Caco-2 (cell line): ENCODE measurements at regions not wholly inside any gene's neighbourhood (a gene's known extent, or its start where the extent isn't known, plus 50 kb on each side); places are given as distances from the start of the nearest gene placed in this dataset.
"Not testable (repeated sequence)": the region's sequence is repeated elsewhere in the genome, so short reads cannot be mapped to it uniquely, and the experiment has no call there.

Experiments
- BruUV-seq: library from RNA; stranded (reverse); fragments of 400-500 nt; replicated peaks from 2 replicates; lab custom pipeline; 2021; lab: Mats Ljungman, UMichigan
- CTCF ChIA-PET: fragments of 300-600 bp; sonication (Branson Sonifier 250); formaldehyde crosslinking; loops from one replicate; lab custom pipeline; 2022; ENCODE audit warnings: antibody characterized with exemption; lab: Charles Lee
- POLR2A ChIA-PET: fragments of 300-600 bp; sonication (Branson Sonifier 250); formaldehyde crosslinking; loops from one replicate; lab custom pipeline; 2022; ENCODE audit warnings: antibody characterized with exemption; lab: Charles Lee
- DNase-seq, 2 experiments: peaks; one replicate each; pipeline versions ENCODE4 v3.0.0 to v3.0.0-alpha.2; 2020 to 2022
- H3K27me3 ChIP-seq: replicated peaks from 2 replicates; pipeline ENCODE4 v1.6.0; 2011; ENCODE audit warnings: low read length; ENCODE audit not compliant: control insufficient read depth, insufficient read depth
- H3K36me3 ChIP-seq: 2 replicates; pipeline ENCODE4 v1.5.1; 2011; ENCODE audit warnings: low read length; ENCODE audit not compliant: control insufficient read depth, insufficient read depth
- H3K4me1 ChIP-seq: fragments of 250-450 bp; sonication (Bioruptor Pico); 2 replicates; pipeline ENCODE4 v1.5.1; 2020; ENCODE audit warnings: mild to moderate bottlenecking
- H3K4me3 ChIP-seq: 2 replicates; pipeline ENCODE4 v1.5.1; 2011; ENCODE audit warnings: low read depth, mild to moderate bottlenecking, control low read depth, low read length
- H3K9me3 ChIP-seq: fragments of 250-450 bp; sonication (Bioruptor Pico); 2 replicates; pipeline ENCODE4 v1.5.1; 2020; ENCODE audit warnings: mild to moderate bottlenecking, moderate library complexity
- H3K27ac Mint-ChIP-seq: one replicate; pipeline ENCODE4 v1.8.0; 2022; ENCODE audit warnings: mixed read lengths; ENCODE audit not compliant: unreplicated experiment
- H3K27me3 Mint-ChIP-seq: one replicate; pipeline ENCODE4 v1.8.0; 2022; ENCODE audit warnings: mixed read lengths; ENCODE audit not compliant: insufficient read depth, unreplicated experiment
- H3K36me3 Mint-ChIP-seq: one replicate; pipeline ENCODE4 v1.8.0; 2022; ENCODE audit warnings: mild to moderate bottlenecking, mixed read lengths; ENCODE audit not compliant: insufficient read depth, unreplicated experiment
- H3K4me1 Mint-ChIP-seq: one replicate; pipeline ENCODE4 v1.8.0; 2022; ENCODE audit warnings: low read depth, mixed read lengths; ENCODE audit not compliant: unreplicated experiment
- H3K4me3 Mint-ChIP-seq: one replicate; pipeline ENCODE4 v1.8.0; 2022; ENCODE audit warnings: mild to moderate bottlenecking, moderate library complexity, mixed read lengths; ENCODE audit not compliant: unreplicated experiment
- H3K9me3 Mint-ChIP-seq: one replicate; pipeline ENCODE4 v1.8.0; 2022; ENCODE audit warnings: mixed read lengths; ENCODE audit not compliant: unreplicated experiment
- intact Hi-C: fragments of 100-400 bp; cut with micrococcal nuclease; formaldehyde crosslinking; loops from one replicate; pipeline ENCODE4 v1.10.0; 2022; ENCODE audit not compliant: unreplicated experiment

GRCh38 chr1:223897097-223897496 lies 51.4 kb upstream of the TP53BP2 start:
- H3K36me3 ChIP-seq, H3K4me1 Mint-ChIP-seq, H3K4me3 ChIP-seq, H3K27ac Mint-ChIP-seq, intact Hi-C loops, H3K27me3 Mint-ChIP-seq, H3K4me3 Mint-ChIP-seq, H3K9me3 ChIP-seq, DNase-seq, H3K27me3 ChIP-seq, H3K4me1 ChIP-seq, H3K36me3 Mint-ChIP-seq, POLR2A ChIA-PET, CTCF ChIA-PET, H3K9me3 Mint-ChIP-seq, BruUV-seq: not testable (repeated sequence)

DNA sequence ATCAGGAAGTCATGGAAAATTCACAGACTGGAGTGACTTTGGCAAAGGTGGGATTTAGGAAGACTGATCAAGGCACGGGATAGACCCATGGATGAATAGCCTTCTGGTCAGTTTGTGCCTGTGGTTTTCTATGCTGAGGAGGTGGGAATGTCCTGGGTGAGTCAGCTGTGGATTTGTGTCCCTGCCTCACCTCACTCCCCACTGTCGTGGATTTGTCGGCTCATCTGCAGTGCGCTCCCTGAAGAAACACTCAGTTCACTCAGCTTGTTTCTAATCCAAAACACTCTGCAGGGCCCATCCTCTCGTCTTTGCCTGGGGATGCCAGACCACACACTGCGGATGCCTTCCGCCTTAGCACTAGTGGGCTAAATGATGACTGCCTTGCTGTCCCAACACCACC lies 50.2 kb upstream of the TP53BP2 start:
- H3K4me3 Mint-ChIP-seq, BruUV-seq, H3K27ac Mint-ChIP-seq, intact Hi-C loops, H3K9me3 ChIP-seq, H3K36me3 Mint-ChIP-seq, H3K9me3 Mint-ChIP-seq, H3K27me3 Mint-ChIP-seq, H3K27me3 ChIP-seq, POLR2A ChIA-PET, CTCF ChIA-PET, H3K4me3 ChIP-seq, H3K4me1 Mint-ChIP-seq, H3K36me3 ChIP-seq, DNase-seq, H3K4me1 ChIP-seq: not testable (repeated sequence)
